Activated CD8-positive, alpha-beta memory T cell treated with anti-CD3 and anti-CD28 coated beads for 36 hours (primary cell): ENCODE measurements at regions not wholly inside any gene's neighbourhood (a gene's known extent, or its start where the extent isn't known, plus 50 kb on each side); places are given as distances from the start of the nearest gene placed in this dataset.
"Not testable (repeated sequence)": the region's sequence is repeated elsewhere in the genome, so short reads cannot be mapped to it uniquely, and the experiment has no call there.

Source experiments
- CTCF ChIA-PET: fragments of 350-600 bp; sonication (Branson Sonifier 250); formaldehyde crosslinking; loops from one replicate; lab custom pipeline; 2021; ENCODE audit warnings: antibody characterized with exemption; lab: Charles Lee
- POLR2A ChIA-PET: fragments of 350-600 bp; sonication (Branson Sonifier 250); formaldehyde crosslinking; loops from one replicate; lab custom pipeline; 2021; ENCODE audit warnings: antibody characterized with exemption; lab: Charles Lee

GRCh38 chr15:62672268-62672667, 370.3 kb upstream of the TPM1 start:
- ChIA-PET POLR2A (no interaction called here), CTCF (no interaction called here)

GRCh38 chr15:62676891-62677290, 365.7 kb upstream of the TPM1 start:
- ChIA-PET CTCF (interaction anchor here (0.8 kb wide), 1 partner anchor 9 kb away, joined by 3 read pairs; no protein-coding TSS in a partner anchor), POLR2A (no interaction called here)

GRCh38 chr15:62681939-62682896, 360.3 kb upstream of the TPM1 start:
- POLR2A ChIA-PET = no interaction called here
- CTCF ChIA-PET = no interaction called here

GRCh38 chr15:62683192-62683591, 359.4 kb upstream of the TPM1 start:
- POLR2A ChIA-PET, CTCF ChIA-PET: not testable (repeated sequence)

- ChIA-PET CTCF (no interaction called here), POLR2A (no interaction called here)
Measured at GRCh38 chr15:62684123-62684808, 358.3 kb upstream of the TPM1 start.

GRCh38 chr15:62691008-62691407, 351.5 kb upstream of the TPM1 start:
- CTCF ChIA-PET = no interaction called here
- POLR2A ChIA-PET = no interaction called here

- CTCF ChIA-PET = no interaction called here
- POLR2A ChIA-PET = no interaction called here
Measured at GRCh38 chr15:62697636-62698035, 344.9 kb upstream of the TPM1 start.

- CTCF ChIA-PET = no interaction called here
Measured at GRCh38 chr15:62698646-62699045, 343.9 kb upstream of the TPM1 start.

GRCh38 chr15:62706317-62706716, 336.2 kb upstream of the TPM1 start:
- POLR2A ChIA-PET = no interaction called here
- CTCF ChIA-PET = no interaction called here

More at GRCh38 chr15:62698646-62699045, 343.9 kb upstream of the TPM1 start:
- POLR2A ChIA-PET = no interaction called here

- CTCF ChIA-PET = no interaction called here
- POLR2A ChIA-PET = no interaction called here
Measured at GRCh38 chr15:62708470-62708869, 334.1 kb upstream of the TPM1 start.

GRCh38 chr15:62709261-62709660, 333.3 kb upstream of the TPM1 start:
- ChIA-PET CTCF (no interaction called here), POLR2A (no interaction called here)

- ChIA-PET CTCF (no interaction called here), POLR2A (no interaction called here)
Measured at GRCh38 chr15:62711691-62712454, 330.7 kb upstream of the TPM1 start.

- POLR2A ChIA-PET = no interaction called here
- CTCF ChIA-PET = no interaction called here
Measured at GRCh38 chr15:62712455-62712839, 330.1 kb upstream of the TPM1 start.

GRCh38 chr15:62715946-62716345, 326.6 kb upstream of the TPM1 start:
- POLR2A ChIA-PET = no interaction called here

GRCh38 chr15:62717496-62717895, 325.1 kb upstream of the TPM1 start:
- ChIA-PET CTCF (no interaction called here), POLR2A (no interaction called here)

More at GRCh38 chr15:62715946-62716345, 326.6 kb upstream of the TPM1 start:
- CTCF ChIA-PET = no interaction called here

- ChIA-PET POLR2A (no interaction called here), CTCF (no interaction called here)
Measured at GRCh38 chr15:62719316-62719715, 323.2 kb upstream of the TPM1 start.

- ChIA-PET CTCF (no interaction called here), POLR2A (no interaction called here)
Measured at GRCh38 chr15:62722237-62722636, 320.3 kb upstream of the TPM1 start.

- ChIA-PET POLR2A (no interaction called here), CTCF (interaction anchor here (1.1 kb wide), 1 partner anchor 16 kb away, joined by 3 read pairs; no protein-coding TSS in a partner anchor)
Measured at GRCh38 chr15:62726461-62726860, 316.1 kb upstream of the TPM1 start.

GRCh38 chr15:62727501-62727900, 315.0 kb upstream of the TPM1 start:
- CTCF ChIA-PET = interaction anchor here (1.7 kb wide), 1 partner anchor 14 kb away, joined by 9 read pairs; no protein-coding TSS in a partner anchor
- POLR2A ChIA-PET = no interaction called here

- POLR2A ChIA-PET = no interaction called here
- CTCF ChIA-PET = no interaction called here
Measured at GRCh38 chr15:62730825-62731224, 311.7 kb upstream of the TPM1 start.
